Brain microvascular endothelial cell (primary cell): ENCODE measurements at regions not wholly inside any gene's neighbourhood (a gene's known extent, or its start where the extent isn't known, plus 50 kb on each side); places are given as distances from the start of the nearest gene placed in this dataset.
"Not testable (repeated sequence)": the region's sequence is repeated elsewhere in the genome, so short reads cannot be mapped to it uniquely, and the experiment has no call there.

ENCODE experiments used
- DNase-seq: peaks from one replicate; pipeline ENCODE4 v3.0.0-alpha.2; 2020
- H3K27ac ChIP-seq: fragments of 250-450 bp; sonication (Bioruptor Pico); 2 replicates; pipeline ENCODE4 v1.5.1; 2020; ENCODE audit warnings: mild to moderate bottlenecking, moderate library complexity
- H3K27me3 ChIP-seq: fragments of 250-450 bp; sonication (Bioruptor Pico); replicated peaks from 2 replicates; pipeline ENCODE4 v1.5.1; 2020; ENCODE audit warnings: mild to moderate bottlenecking
- H3K36me3 ChIP-seq: fragments of 250-450 bp; sonication (Bioruptor Pico); replicated peaks from 2 replicates; pipeline ENCODE4 v1.5.1; 2020; ENCODE audit warnings: mild to moderate bottlenecking
- H3K4me3 ChIP-seq: 2 replicates; pipeline ENCODE4 v1.5.1; 2011; ENCODE audit warnings: low read depth, mild to moderate bottlenecking, control low read depth, low read length, moderate library complexity
- CTCF ChIP-seq: IDR thresholded peaks from 2 replicates; pipeline ENCODE4 v1.5.1; 2011; ENCODE audit warnings: low read depth, mild to moderate bottlenecking, moderate library complexity, low read length, control low read depth, inconsistent platforms; ENCODE audit errors: missing control alignments
- in situ Hi-C: cut with HindIII; loops from 2 replicates; pipeline ENCODE4 v1.10.0; 2017; ENCODE audit warnings: low sequenced_read_pairs, low pct_ligation_motif_present

- DNase-seq: no peak
- no peak overlapping the region for H3K27ac ChIP-seq
- in situ Hi-C loops: no loop called here
- no peak overlapping the region for H3K4me3 ChIP-seq
- H3K27me3 ChIP-seq: no peaks in the 10 kb centered on the region
- no peaks in the 10 kb centered on the region for H3K36me3 ChIP-seq
- no peak for TF ChIP-seq CTCF
These were observed 783.7 kb upstream of the TMEFF2 start for GRCh38 chr2:192978395-192978794.

GRCh38 chr2:192971981-192972380 lies 777.2 kb upstream of the TMEFF2 start:
- no peak for DNase-seq
- Histone ChIP-seq H3K27ac (no peak overlapping the region), H3K27me3 (no peaks in the 10 kb centered on the region), H3K36me3 (no peaks in the 10 kb centered on the region), H3K4me3 (no peak overlapping the region)
- in situ Hi-C loops: no loop called here
- no peak for TF ChIP-seq CTCF

- Histone ChIP-seq H3K27ac (no peak overlapping the region), H3K4me3 (no peak overlapping the region), H3K36me3 (no peaks in the 10 kb centered on the region), H3K27me3 (no peaks in the 10 kb centered on the region)
- in situ Hi-C loops: no loop called here
- no peak for DNase-seq
- no peak for TF ChIP-seq CTCF
These were observed 774.3 kb upstream of the TMEFF2 start for GRCh38 chr2:192969055-192969454.

- H3K27me3 ChIP-seq: no peaks in the 10 kb centered on the region
- TF ChIP-seq CTCF: no peak
- in situ Hi-C loops: no loop called here
- no peak overlapping the region for H3K4me3 ChIP-seq
- H3K36me3 ChIP-seq: no peaks in the 10 kb centered on the region
- DNase-seq: no peak
- no peak overlapping the region for H3K27ac ChIP-seq
These were observed 766.2 kb upstream of the TMEFF2 start for GRCh38 chr2:192960945-192961344.

GRCh38 chr2:192958615-192959014 lies 763.9 kb upstream of the TMEFF2 start:
- DNase-seq, H3K4me3 ChIP-seq, H3K27ac ChIP-seq, H3K36me3 ChIP-seq, in situ Hi-C loops, H3K27me3 ChIP-seq: not testable (repeated sequence)

- no peak for DNase-seq
- no peaks in the 10 kb centered on the region for H3K27me3 ChIP-seq
- no peaks in the 10 kb centered on the region for H3K36me3 ChIP-seq
- H3K4me3 ChIP-seq: no peak overlapping the region
- H3K27ac ChIP-seq: no peak overlapping the region
- no peak for TF ChIP-seq CTCF
- in situ Hi-C loops: no loop called here
These were observed 762.7 kb upstream of the TMEFF2 start for GRCh38 chr2:192957425-192957824.
